ENCODE measurements at regions not wholly inside any gene's neighbourhood (a gene's known extent, or its start where the extent isn't known, plus 50 kb on each side); places are given as distances from the start of the nearest gene placed in this dataset.

GRCh38 chr2:188118431-188118830, 173.2 kb upstream of the GULP1 start:
- POLR2A ChIA-PET = no interaction called here

GRCh38 chr2:188119112-188119838, 172.4 kb upstream of the GULP1 start:
- POLR2A ChIA-PET = no interaction called here
- Mint-ChIP-seq H3K4me3 (no peak overlapping the region), H3K36me3 (ENCODE audit: low read depth) (no peaks in the 10 kb centered on the region), H3K27me3 (no peaks in the 10 kb centered on the region), H3K4me1 (no peaks in the 10 kb centered on the region), H3K9me3 (no peaks in the 10 kb centered on the region), H3K27ac (no peak overlapping the region)
- CTCF ChIA-PET = no interaction called here
- no peak for DNase-seq

More at GRCh38 chr2:188118431-188118830, 173.2 kb upstream of the GULP1 start:
- H3K27me3 Mint-ChIP-seq = no peaks in the 10 kb centered on the region
- H3K36me3 Mint-ChIP-seq (ENCODE audit: low read depth) = no peaks in the 10 kb centered on the region
- H3K9me3 Mint-ChIP-seq = no peaks in the 10 kb centered on the region
- no peak overlapping the region for H3K27ac Mint-ChIP-seq
- CTCF ChIA-PET = no interaction called here
- DNase-seq = no peak
- no peaks in the 10 kb centered on the region for H3K4me1 Mint-ChIP-seq
- H3K4me3 Mint-ChIP-seq = no peak overlapping the region

DNA sequence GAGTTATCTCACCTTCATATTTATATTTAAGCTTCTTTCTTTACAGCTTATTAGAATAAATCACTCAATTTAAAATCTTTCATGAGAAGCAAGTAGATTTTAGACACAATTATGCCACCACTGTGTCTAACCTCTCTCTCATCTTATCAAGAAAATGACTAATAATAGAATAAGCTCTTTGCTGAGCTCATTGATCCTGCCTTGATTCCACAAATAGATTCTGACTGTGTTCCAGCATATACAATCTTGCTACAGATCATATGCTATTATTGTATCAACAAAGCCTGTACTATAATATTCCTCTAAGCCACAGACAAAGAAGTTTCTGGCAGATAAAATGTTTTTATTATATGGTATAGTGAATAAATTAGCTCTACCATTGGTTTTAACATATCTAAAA, 168.7 kb upstream of the GULP1 start:
- no peak for DNase-seq
- ChIA-PET CTCF (no interaction called here), POLR2A (no interaction called here)
- Mint-ChIP-seq H3K27me3 (no peaks in the 10 kb centered on the region), H3K4me3 (no peak overlapping the region), H3K27ac (no peak overlapping the region), H3K9me3 (no peaks in the 10 kb centered on the region), H3K36me3 (ENCODE audit: low read depth) (no peaks in the 10 kb centered on the region), H3K4me1 (no peaks in the 10 kb centered on the region)

DNA sequence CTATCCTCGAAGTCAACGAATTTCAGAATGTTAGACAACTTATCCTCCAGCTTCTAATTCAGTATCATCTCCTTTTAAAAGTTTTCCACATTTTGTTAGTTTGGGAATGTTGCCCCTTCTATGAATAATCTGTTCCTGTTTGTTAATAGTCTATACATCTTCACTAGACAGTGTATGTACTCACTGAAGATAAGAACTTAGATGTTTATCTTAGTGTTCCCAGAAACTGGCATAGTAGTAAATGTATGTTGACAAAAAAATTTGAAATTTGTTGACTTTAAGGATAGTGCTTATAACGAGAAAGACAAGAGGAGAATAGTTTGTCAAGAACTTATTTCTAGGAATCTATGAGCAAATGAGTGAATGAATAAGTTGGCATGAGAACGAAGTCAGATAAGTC, 162.0 kb upstream of the GULP1 start:
- Mint-ChIP-seq H3K4me3 (no peak overlapping the region), H3K36me3 (ENCODE audit: low read depth) (no peaks in the 10 kb centered on the region), H3K27ac (no peak overlapping the region), H3K4me1 (no peaks in the 10 kb centered on the region), H3K27me3 (no peaks in the 10 kb centered on the region), H3K9me3 (no peaks in the 10 kb centered on the region)
- CTCF ChIA-PET = no interaction called here
- DNase-seq = no peak
- POLR2A ChIA-PET = no interaction called here

- Mint-ChIP-seq H3K36me3 (ENCODE audit: low read depth) (no peaks in the 10 kb centered on the region), H3K27ac (no peak overlapping the region), H3K4me3 (no peak overlapping the region), H3K9me3 (no peaks in the 10 kb centered on the region), H3K4me1 (no peaks in the 10 kb centered on the region), H3K27me3 (no peaks in the 10 kb centered on the region)
- POLR2A ChIA-PET = no interaction called here
- no peak for DNase-seq
- CTCF ChIA-PET = no interaction called here
Measured at GRCh38 chr2:188130317-188130716, 161.4 kb upstream of the GULP1 start.

- H3K4me1 Mint-ChIP-seq = no peaks in the 10 kb centered on the region
- no peak for DNase-seq
- ChIA-PET POLR2A (no interaction called here), CTCF (no interaction called here)
- H3K27ac Mint-ChIP-seq = no peak overlapping the region
- H3K9me3 Mint-ChIP-seq = no peaks in the 10 kb centered on the region
- no peaks in the 10 kb centered on the region for H3K27me3 Mint-ChIP-seq
- no peak overlapping the region for H3K4me3 Mint-ChIP-seq
- no peaks in the 10 kb centered on the region for H3K36me3 Mint-ChIP-seq (ENCODE audit: low read depth)
Measured at GRCh38 chr2:188131281-188131680, 160.4 kb upstream of the GULP1 start.

DNA sequence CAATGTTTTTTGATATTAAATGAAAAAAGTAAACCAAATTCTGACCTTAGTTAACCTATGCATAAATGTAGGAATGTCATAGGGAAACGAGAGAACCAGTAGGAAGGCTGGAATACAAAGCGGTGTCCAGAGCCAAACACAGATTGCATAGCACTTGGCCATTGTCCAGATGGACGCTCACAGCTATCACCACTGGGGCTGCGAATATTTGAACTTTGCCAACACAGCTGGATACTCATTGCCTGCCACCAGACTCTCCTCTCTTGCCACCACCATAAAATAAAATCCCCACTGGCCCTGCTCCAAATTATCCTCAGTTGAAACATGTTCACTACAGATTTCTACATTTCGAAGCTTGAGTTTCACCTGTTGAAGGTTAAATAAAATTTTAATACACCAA, 159.3 kb upstream of the GULP1 start:
- Mint-ChIP-seq H3K27me3 (no peaks in the 10 kb centered on the region), H3K4me1 (no peaks in the 10 kb centered on the region), H3K4me3 (no peak overlapping the region), H3K36me3 (ENCODE audit: low read depth) (no peaks in the 10 kb centered on the region), H3K27ac (no peak overlapping the region), H3K9me3 (no peaks in the 10 kb centered on the region)
- ChIA-PET POLR2A (no interaction called here), CTCF (no interaction called here)
- no peak for DNase-seq

DNA sequence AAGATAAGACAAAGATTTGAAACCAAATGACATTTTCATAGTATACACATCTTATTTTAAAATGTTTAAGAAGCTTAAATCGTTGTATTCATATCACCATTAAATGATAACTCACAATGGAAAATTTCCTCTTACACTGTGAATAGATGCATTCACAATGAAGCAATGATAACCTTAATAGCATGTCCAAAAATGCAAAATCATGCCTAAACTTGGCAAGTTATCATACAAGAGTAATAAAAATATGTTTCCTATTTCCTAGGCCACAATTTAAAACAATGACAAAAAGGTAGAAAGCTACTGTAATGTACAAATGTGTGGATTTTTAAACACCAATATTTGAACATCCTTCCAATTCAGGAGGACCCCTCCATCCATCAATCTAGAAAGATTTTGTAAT, 157.4 kb upstream of the GULP1 start:
- POLR2A ChIA-PET = no interaction called here
- H3K4me3 Mint-ChIP-seq = no peak overlapping the region
- DNase-seq = no peak
- H3K36me3 Mint-ChIP-seq (ENCODE audit: low read depth) = no peaks in the 10 kb centered on the region
- H3K27ac Mint-ChIP-seq = no peak overlapping the region
- CTCF ChIA-PET = no interaction called here
- H3K27me3 Mint-ChIP-seq = no peaks in the 10 kb centered on the region
- no peaks in the 10 kb centered on the region for H3K4me1 Mint-ChIP-seq
- H3K9me3 Mint-ChIP-seq = no peaks in the 10 kb centered on the region

- Mint-ChIP-seq H3K4me3 (no peak overlapping the region), H3K36me3 (ENCODE audit: low read depth) (no peaks in the 10 kb centered on the region), H3K27me3 (no peaks in the 10 kb centered on the region), H3K9me3 (no peaks in the 10 kb centered on the region), H3K4me1 (no peaks in the 10 kb centered on the region), H3K27ac (no peak overlapping the region)
- CTCF ChIA-PET = no interaction called here
- POLR2A ChIA-PET = no interaction called here
- DNase-seq = no peak
Measured at GRCh38 chr2:188138313-188138712, 153.4 kb upstream of the GULP1 start.

DNA sequence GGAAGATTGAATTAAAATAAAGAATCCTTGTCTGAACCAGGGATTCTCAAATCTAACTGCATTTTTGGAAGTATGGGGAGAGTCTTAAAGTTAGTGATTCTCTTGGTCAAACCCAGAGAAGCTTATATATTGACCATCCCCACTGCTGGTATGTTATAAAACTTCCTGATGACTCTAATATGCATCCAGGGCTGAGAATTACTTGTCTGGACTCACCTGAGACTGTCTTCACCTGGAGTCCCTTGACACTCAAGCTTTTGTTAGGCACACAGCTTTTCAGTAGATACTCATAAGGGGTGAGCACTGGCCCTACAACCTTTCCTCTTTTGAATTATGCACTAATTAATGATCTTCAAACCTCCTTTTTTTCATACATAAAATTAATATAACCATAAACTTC, 149.6 kb upstream of the GULP1 start:
- ChIA-PET POLR2A (no interaction called here), CTCF (no interaction called here)
- no peaks in the 10 kb centered on the region for H3K9me3 Mint-ChIP-seq
- H3K36me3 Mint-ChIP-seq (ENCODE audit: low read depth) = no peaks in the 10 kb centered on the region
- no peak for DNase-seq
- no peaks in the 10 kb centered on the region for H3K4me1 Mint-ChIP-seq
- no peak overlapping the region for H3K4me3 Mint-ChIP-seq
- H3K27ac Mint-ChIP-seq = no peak overlapping the region
- no peaks in the 10 kb centered on the region for H3K27me3 Mint-ChIP-seq

- H3K4me1 Mint-ChIP-seq = no peaks in the 10 kb centered on the region
- POLR2A ChIA-PET = no interaction called here
Measured at GRCh38 chr2:188142636-188143295, 148.9 kb upstream of the GULP1 start.

DNA sequence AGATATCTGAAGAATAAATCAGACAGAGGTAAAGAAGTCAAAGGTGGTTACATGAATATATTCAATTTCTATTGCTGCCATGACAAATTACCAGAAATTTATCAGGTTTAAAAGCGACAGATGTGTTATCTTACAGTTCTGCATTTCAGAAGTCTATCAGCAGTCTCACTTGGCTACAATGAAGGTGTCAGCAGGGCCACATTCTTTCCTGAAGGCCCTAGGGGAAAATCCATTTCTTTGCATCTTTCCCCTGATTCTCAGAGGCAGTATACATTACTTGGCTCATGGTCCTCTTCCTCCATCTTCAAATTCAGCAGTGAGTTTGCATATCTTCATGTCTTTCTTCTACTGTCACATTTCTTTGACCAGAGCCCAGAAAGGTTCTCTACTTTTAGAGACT, 145.8 kb upstream of the GULP1 start:
- Mint-ChIP-seq H3K4me3 (no peak overlapping the region), H3K27me3 (no peaks in the 10 kb centered on the region), H3K36me3 (ENCODE audit: low read depth) (no peaks in the 10 kb centered on the region), H3K4me1 (no peaks in the 10 kb centered on the region), H3K27ac (no peak overlapping the region), H3K9me3 (no peaks in the 10 kb centered on the region)
- DNase-seq = no peak
- CTCF ChIA-PET = no interaction called here
- POLR2A ChIA-PET = no interaction called here

More at GRCh38 chr2:188142636-188143295, 148.9 kb upstream of the GULP1 start:
- H3K36me3 Mint-ChIP-seq (ENCODE audit: low read depth) = no peaks in the 10 kb centered on the region
- H3K27me3 Mint-ChIP-seq = no peaks in the 10 kb centered on the region
- no peaks in the 10 kb centered on the region for H3K9me3 Mint-ChIP-seq
- CTCF ChIA-PET = no interaction called here
- no peak overlapping the region for H3K4me3 Mint-ChIP-seq
- no peak overlapping the region for H3K27ac Mint-ChIP-seq
- DNase-seq = no peak

GRCh38 chr2:188146888-188147287, 144.8 kb upstream of the GULP1 start:
- no peaks in the 10 kb centered on the region for H3K27me3 Mint-ChIP-seq
- no peak overlapping the region for H3K27ac Mint-ChIP-seq
- CTCF ChIA-PET = no interaction called here
- DNase-seq = no peak
- no peaks in the 10 kb centered on the region for H3K4me1 Mint-ChIP-seq
- H3K36me3 Mint-ChIP-seq (ENCODE audit: low read depth) = no peaks in the 10 kb centered on the region
- POLR2A ChIA-PET = no interaction called here
- no peaks in the 10 kb centered on the region for H3K9me3 Mint-ChIP-seq
- no peak overlapping the region for H3K4me3 Mint-ChIP-seq

DNA sequence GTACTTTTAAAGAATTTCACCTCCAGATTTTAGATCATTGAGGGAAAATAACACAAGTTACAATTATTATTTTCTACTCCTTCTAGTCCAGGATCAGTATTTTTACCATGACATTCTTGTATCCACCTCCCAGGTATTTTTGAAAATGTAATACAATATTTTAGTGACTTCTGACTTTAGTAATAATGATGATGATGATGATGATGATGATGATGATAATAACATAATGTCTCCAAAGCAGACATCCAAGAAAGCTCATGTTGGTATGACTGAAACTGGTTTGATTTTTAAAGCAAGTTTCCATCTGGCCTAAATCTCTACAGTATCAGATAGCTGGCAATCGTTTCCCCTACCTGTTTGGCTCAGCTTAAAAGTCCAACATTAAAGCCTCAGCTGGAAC, 140.0 kb upstream of the GULP1 start:
- no peaks in the 10 kb centered on the region for H3K27me3 Mint-ChIP-seq
- no peak for DNase-seq
- POLR2A ChIA-PET = no interaction called here
- no peak overlapping the region for H3K27ac Mint-ChIP-seq
- H3K4me3 Mint-ChIP-seq = no peak overlapping the region
- H3K4me1 Mint-ChIP-seq = no peaks in the 10 kb centered on the region
- no peaks in the 10 kb centered on the region for H3K9me3 Mint-ChIP-seq
- no peaks in the 10 kb centered on the region for H3K36me3 Mint-ChIP-seq (ENCODE audit: low read depth)
- CTCF ChIA-PET = no interaction called here
